OCI-LY3 (cell line): ENCODE measurements at regions not wholly inside any gene's neighbourhood (a gene's known extent, or its start where the extent isn't known, plus 50 kb on each side); places are given as distances from the start of the nearest gene placed in this dataset.

Experiments used
- H2AFZ ChIP-seq: fragments of 200-600, 300-600 bp; shearing (Covaris generic); 2 replicates; pipeline ENCODE4 v1.6.0; 2014; ENCODE audit warnings: antibody characterized with exemption, low read depth, low read length
- H3K27ac ChIP-seq: fragments of 200-600, 300-600 bp; sonication (generic); 2 replicates; pipeline ENCODE4 v1.5.1; 2014; ENCODE audit warnings: mild to moderate bottlenecking, low read length, moderate library complexity, mixed read lengths
- H3K27me3 ChIP-seq: fragments of 200-600, 300-600 bp; sonication (generic); 2 replicates; pipeline ENCODE4 v1.6.1; 2014; ENCODE audit warnings: low read depth, low read length, mixed read lengths
- H3K36me3 ChIP-seq: fragments of 200-600, 300-600 bp; sonication (generic); replicated peaks from 2 replicates; pipeline ENCODE3; 2014; ENCODE audit warnings: low read depth, low read length, mixed read lengths
- H3K4me1 ChIP-seq: fragments of 300-600, 200-600 bp; sonication (generic); 2 replicates; pipeline ENCODE4 v1.6.1; 2014; ENCODE audit warnings: low read length, mixed read lengths
- H3K4me2 ChIP-seq: fragments of 200-600, 300-600 bp; sonication (generic); 2 replicates; pipeline ENCODE4 v1.6.1; 2014; ENCODE audit warnings: low read length, mixed read lengths
- H3K4me3 ChIP-seq: fragments of 300-600, 200-600 bp; sonication (generic); 2 replicates; pipeline ENCODE4 v1.5.1; 2014; ENCODE audit warnings: antibody characterized with exemption, mild to moderate bottlenecking, low read length, moderate library complexity
- H3K79me2 ChIP-seq: fragments of 300-600, 200-600 bp; shearing (Covaris generic); 2 replicates; pipeline ENCODE4 v1.6.1; 2014; ENCODE audit warnings: mild to moderate bottlenecking, low read length, mixed read lengths
- H3K9ac ChIP-seq: fragments of 300-600, 200-600 bp; shearing (Covaris generic); 2 replicates; pipeline ENCODE4 v1.6.0; 2014; ENCODE audit warnings: mild to moderate bottlenecking, low read length, moderate library complexity
- H3K9me3 ChIP-seq: fragments of 200-600, 300-600 bp; shearing (Covaris generic); 2 replicates; pipeline ENCODE4 v1.6.1; 2014; ENCODE audit warnings: low read length, mixed read lengths; ENCODE audit not compliant: insufficient read depth
- H4K20me1 ChIP-seq: fragments of 200-600, 300-600 bp; sonication (generic); 2 replicates; pipeline ENCODE4 v1.6.1; 2016; ENCODE audit warnings: low read length, mixed read lengths; ENCODE audit not compliant: insufficient read depth
- CTCF ChIP-seq: fragments of 200-600, 300-600 bp; sonication (generic); IDR thresholded peaks from 2 replicates; pipeline ENCODE4 v1.5.1; 2014; ENCODE audit warnings: antibody characterized with exemption, low read length, low read depth
- EZH2phosphoT487 ChIP-seq: fragments of 200-600 bp; shearing (Covaris generic); IDR thresholded peaks from 2 replicates; pipeline ENCODE4 v1.6.1; 2018; ENCODE audit warnings: antibody characterized with exemption, mixed run types, low read depth

DNA sequence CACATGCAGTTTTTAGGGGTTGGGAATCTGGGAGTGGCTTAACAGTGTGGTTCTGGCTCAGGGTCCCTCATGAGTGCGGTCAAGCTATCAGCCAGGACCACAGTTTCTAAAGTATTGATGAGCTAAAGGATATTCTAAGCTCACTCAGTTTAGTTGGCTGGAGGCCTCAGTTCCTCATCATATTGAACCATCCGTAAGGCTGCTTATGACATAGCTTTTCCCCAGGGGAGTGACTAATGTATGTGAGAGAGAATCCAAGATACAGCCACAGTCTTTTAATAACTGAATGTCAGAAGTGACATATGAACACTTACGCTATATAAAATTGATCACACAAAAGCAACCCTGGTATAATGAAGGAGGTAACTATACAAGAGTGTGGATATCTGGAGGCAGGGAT lies 245.3 kb downstream of the POLR1F start:
- Histone ChIP-seq H3K9me3 (no peaks in the 10 kb centered on the region), H3K4me2 (no peak overlapping the region), H3K9ac (no peak overlapping the region), H3K79me2 (no peaks in the 10 kb centered on the region), H3K27me3 (no peaks in the 10 kb centered on the region), H2AFZ (no peak overlapping the region), H3K4me1 (no peaks in the 10 kb centered on the region), H4K20me1 (no peaks in the 10 kb centered on the region), H3K36me3 (no peaks in the 10 kb centered on the region), H3K27ac (no peak overlapping the region), H3K4me3 (no peak overlapping the region)
- TF ChIP-seq CTCF = no peak
- no peak for TF ChIP-seq EZH2phosphoT487

- no peak for TF ChIP-seq EZH2phosphoT487
- no peak for TF ChIP-seq CTCF
- H3K9ac ChIP-seq = no peak overlapping the region
- no peak overlapping the region for H3K4me2 ChIP-seq
- no peaks in the 10 kb centered on the region for H3K4me1 ChIP-seq
- H3K36me3 ChIP-seq = no peaks in the 10 kb centered on the region
- no peaks in the 10 kb centered on the region for H3K79me2 ChIP-seq
- H3K27ac ChIP-seq = no peak overlapping the region
- no peaks in the 10 kb centered on the region for H4K20me1 ChIP-seq
- no peaks in the 10 kb centered on the region for H3K27me3 ChIP-seq
- no peaks in the 10 kb centered on the region for H3K9me3 ChIP-seq
- H3K4me3 ChIP-seq = no peak overlapping the region
- no peak overlapping the region for H2AFZ ChIP-seq
These were observed 253.2 kb downstream of the POLR1F start for GRCh38 chr7:19455623-19456022.

- Histone ChIP-seq H3K27me3 (no peaks in the 10 kb centered on the region), H3K4me1 (no peaks in the 10 kb centered on the region), H3K36me3 (no peaks in the 10 kb centered on the region), H3K9ac (no peak overlapping the region), H4K20me1 (no peaks in the 10 kb centered on the region), H3K9me3 (no peaks in the 10 kb centered on the region), H3K79me2 (no peaks in the 10 kb centered on the region), H3K4me3 (no peak overlapping the region), H2AFZ (no peak overlapping the region), H3K4me2 (no peak overlapping the region), H3K27ac (no peak overlapping the region)
- TF ChIP-seq CTCF = no peak
- no peak for TF ChIP-seq EZH2phosphoT487
These were observed 260.7 kb downstream of the POLR1F start for GRCh38 chr7:19448091-19448490.

- H2AFZ ChIP-seq = no peak overlapping the region
- H3K27me3 ChIP-seq = no peaks in the 10 kb centered on the region
- no peaks in the 10 kb centered on the region for H3K4me1 ChIP-seq
- H4K20me1 ChIP-seq = no peaks in the 10 kb centered on the region
- no peak overlapping the region for H3K27ac ChIP-seq
- no peak overlapping the region for H3K4me2 ChIP-seq
- no peaks in the 10 kb centered on the region for H3K9me3 ChIP-seq
- H3K9ac ChIP-seq = no peak overlapping the region
- no peak overlapping the region for H3K4me3 ChIP-seq
- TF ChIP-seq CTCF (peak; percentile 45), EZH2phosphoT487 (no peak)
- no peaks in the 10 kb centered on the region for H3K79me2 ChIP-seq
- no peaks in the 10 kb centered on the region for H3K36me3 ChIP-seq
These were observed 266.6 kb downstream of the POLR1F start for GRCh38 chr7:19442016-19442785.
